NK-92 (cell line): ENCODE measurements at regions not wholly inside any gene's neighbourhood (a gene's known extent, or its start where the extent isn't known, plus 50 kb on each side); places are given as distances from the start of the nearest gene placed in this dataset.

Experiments
- DNase-seq: peaks from one replicate; lab custom pipeline; 2025; ENCODE audit not compliant: unreplicated experiment; lab: John Stamatoyannopoulos, UW

DNA sequence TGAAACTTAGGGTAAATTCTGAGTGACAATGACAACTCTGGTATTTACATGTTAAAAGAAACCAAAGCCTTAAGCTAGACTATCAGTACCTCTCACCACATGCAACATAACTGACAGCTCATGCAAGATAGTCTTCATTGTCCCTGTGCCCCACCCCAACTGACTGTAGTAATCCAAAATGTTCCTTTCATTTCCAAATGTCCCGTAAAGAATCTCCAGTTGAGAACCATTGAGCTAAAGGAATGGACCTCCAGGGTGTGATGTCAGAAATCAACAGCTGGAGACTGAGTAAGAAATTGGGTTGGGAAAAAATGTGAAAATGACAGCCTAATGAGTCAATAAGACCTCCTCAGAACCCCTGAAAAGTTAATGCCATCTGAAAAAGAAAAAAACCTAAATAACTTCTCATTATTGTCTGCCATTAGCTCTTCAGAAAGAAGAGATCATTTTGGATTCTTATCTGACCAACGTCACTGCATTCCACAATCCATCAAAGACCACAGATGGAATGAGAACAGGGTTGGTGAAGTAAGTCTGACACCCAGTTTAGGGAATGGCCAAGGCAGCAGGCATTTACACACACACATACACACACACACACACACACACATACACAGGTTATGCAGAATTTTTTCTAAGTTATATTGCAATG lies 51.7 kb upstream of the ACVR2A start:
- DNase-seq, result no peak

DNA sequence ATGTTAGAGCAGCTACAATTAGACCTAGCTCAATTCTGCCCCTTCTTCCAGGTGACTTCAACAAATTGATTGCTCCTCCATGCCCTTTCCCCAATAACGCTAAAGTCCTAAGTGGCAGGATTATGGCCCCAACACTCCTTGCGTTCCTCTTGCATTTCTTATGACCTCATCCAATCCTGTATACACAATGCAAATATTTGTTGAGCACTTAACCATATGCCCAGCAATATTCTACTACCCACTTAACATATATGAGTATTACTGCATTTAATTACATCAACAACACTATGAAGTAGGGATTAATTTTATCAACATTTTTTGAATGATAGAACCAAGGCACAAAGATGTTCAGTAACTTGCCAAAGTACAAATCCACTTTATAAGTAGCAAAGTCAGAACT lies 54.2 kb upstream of the ACVR2A start:
- no peak for DNase-seq

DNA sequence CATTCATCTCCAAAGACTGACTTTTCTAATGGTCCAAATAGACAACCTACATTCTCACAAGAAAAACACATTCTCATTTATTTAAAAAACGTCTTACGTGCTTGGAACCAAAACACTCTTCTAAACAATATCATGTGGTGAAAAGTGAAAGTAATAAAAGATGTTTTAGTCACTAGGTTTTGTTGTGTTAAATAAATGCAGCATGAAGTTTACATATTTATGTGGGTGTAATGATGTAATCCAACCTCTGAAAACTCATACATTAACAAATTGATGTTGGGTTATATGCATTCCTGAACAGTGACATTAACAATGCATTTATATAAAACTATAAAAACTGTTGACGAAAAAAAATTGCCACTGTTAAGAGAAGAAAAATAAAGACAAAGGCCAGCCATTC lies 55.1 kb upstream of the ACVR2A start:
- no peak for DNase-seq

DNA sequence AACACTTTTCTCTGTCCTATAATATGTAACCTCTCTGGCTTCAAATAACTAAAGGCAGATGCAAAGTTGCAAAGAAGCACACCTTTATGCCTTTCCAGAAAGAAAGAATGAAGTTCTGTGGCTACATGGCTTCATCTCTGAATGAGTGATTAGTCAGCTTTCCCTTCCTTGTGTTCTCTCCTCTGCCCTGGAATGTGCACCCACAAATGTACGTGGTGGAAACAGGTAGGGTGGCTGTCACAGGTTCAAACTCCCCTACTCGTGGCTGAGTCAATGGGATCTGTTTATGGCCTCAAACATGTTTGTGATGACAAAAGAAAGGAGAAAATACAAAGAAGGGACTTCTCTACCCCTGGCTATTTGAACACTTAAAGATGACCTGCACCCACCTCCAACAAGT lies 55.5 kb upstream of the ACVR2A start:
- no peak for DNase-seq

DNA sequence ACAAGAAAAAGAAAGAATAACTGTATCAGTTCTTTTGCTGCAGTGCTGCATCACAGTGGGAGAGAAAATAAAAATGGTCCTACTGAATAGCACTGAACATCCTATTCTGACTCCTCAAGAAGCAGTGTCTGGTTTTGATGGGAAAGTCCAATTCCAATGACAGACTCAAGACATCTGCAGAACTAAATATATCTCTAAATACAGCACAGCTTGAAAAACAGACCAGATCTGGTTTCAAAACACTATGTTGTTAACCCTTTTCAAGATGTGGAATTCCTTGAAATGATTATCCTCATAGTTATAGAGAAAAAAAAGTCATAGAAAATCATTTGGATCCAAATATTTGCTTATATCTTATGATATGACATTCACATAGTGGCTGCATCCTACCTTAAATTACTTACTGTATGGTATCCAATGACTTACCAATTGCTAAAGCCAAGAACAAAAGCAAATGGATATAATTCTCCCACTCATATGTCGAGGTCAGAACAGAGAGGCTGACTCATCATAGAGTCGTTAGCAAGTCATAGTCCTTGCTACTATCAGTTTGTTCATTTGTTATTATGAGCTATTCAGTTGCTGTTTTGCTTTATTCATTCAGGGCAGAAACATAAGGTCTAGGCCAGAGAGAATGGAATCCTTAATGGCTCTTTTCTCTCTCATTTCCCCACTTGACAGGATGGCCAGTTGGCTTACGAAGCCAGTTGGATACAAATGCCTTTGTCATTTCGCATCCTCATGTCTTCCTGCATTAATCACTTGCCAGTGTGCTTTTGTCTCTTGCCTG lies 62.5 kb upstream of the ACVR2A start:
- DNase-seq, result no peak

DNA sequence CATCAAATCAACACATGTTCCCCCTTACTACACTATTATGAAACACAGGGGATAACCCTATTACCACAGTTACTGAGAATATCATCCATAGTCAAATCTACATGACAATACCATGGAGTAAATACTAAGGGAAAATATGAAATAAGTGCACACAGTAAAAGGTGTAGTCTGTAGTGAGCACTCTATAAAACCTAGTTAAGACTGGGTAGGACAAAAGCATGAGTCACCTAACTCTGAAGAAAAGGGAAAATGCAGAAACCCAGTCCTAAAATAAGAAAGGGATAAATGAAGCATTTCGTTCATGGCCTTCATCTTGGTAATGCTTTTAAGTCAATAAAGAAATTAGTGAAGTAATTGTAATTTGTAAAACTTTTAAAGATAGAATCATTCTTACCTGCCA lies 65.4 kb upstream of the ACVR2A start:
- DNase-seq, result no peak

DNA sequence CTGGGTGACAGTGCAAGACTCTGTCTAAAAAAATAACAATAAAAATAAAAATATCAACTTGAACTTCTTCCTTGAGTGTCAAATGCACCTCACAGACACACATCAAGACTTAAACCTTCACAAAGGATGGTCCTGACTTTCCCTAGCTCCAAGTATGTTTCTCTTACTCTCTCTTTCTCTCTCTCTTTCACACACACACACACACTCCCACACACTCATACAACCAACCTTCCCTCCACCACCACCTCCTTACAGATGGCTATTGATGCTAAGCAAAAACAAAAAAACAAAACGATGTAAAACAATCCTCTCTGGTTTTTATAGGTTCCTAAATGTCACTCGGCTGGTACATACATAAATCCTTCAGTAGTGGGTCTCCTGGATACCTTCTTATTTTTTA lies 67.4 kb upstream of the ACVR2A start:
- DNase-seq, result no peak

DNA sequence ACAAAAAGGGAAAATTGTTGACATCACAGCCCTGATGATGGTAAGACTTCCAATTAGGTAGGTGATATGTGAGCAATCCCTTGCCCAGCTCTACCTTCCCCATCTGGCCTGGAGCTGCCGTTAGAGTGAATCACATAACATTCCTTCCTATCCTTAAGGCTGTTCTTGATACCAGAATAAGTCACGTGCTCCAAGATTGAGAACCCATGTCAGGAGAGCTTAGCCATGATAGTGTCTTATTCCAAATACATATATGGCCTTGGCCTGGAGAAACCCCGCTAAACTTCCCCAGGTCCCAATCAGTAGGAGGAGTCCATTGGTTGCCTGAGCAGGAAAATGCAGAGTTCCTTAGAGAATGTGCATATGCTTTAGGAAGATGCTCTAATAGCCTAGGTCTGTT lies 70.0 kb upstream of the ACVR2A start:
- DNase-seq, result no peak

DNA sequence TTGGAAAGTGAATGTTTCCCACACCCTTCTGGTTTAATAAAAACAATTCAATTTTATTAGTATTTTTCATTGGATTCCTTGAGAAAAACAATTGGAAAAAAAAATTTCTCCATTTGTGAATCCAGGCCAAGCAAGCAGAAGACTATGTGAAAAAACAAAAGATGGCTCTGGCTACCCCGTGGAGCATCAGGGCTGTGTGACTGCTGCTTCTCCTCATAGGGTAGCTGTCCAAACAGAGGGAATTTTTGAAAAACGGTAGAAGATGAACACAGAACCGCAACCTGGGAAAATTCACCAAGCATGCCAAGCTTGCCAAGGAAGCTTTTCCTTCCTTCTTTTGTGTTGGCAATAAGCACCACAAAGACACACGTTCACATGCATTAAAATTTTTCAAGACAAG lies 71.3 kb upstream of the ACVR2A start:
- DNase-seq, result no peak

DNA sequence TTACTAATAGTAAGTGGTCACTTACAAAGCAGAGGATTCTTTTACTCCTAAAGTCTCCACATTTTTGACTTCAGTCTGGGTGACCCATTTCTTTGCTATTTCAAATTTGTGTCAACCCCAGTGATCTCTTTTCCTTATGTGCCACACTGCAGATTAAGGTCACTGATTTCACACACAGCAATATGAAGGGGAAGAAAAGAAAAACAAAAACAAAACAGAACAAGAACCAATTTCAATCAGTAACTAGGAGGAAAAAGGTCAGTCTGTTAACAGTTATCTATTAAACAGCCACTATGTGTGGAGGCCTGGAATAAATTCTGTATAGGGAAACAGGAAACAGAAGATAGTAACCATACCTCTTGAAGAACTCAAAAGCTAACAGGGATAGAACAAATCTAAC lies 72.0 kb upstream of the ACVR2A start:
- no peak for DNase-seq

DNA sequence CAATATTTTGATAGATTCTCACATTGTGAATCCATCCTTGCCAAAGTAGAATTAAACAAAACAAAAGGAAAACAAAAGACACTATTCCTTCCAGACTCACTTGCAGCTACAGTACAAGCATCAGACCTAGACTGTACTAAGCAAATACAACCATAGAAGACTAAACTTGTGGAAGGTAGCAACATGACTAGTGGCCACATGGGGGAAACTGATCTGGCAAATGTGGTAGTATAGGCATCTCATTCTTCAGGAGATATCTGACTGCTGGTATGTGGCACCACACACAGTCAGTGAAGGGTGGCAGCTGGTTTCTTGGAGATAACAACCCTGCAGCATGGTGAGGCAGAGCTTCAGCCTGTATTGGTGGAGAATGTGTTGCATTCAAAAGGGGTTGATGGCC lies 81.0 kb upstream of the ACVR2A start:
- DNase-seq, result no peak

DNA sequence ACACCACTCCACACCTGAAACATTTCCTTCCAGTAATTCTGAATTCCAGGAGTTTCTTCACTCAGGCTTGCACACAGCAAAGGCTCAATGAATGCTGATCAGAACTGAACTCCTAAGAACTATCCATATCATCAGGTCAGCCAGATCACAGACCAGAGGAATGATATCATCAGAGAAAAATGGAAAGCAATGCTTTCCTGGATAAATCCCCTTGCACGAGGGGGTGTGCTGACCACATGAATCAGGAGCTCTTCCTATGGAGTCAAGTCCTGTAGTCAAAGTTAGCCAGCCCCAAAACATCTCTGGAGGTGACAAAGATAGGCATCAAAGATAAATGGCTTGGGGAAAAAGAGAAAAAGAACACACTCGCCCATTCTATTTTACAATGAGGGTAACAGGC lies 83.8 kb upstream of the ACVR2A start:
- no peak for DNase-seq

DNA sequence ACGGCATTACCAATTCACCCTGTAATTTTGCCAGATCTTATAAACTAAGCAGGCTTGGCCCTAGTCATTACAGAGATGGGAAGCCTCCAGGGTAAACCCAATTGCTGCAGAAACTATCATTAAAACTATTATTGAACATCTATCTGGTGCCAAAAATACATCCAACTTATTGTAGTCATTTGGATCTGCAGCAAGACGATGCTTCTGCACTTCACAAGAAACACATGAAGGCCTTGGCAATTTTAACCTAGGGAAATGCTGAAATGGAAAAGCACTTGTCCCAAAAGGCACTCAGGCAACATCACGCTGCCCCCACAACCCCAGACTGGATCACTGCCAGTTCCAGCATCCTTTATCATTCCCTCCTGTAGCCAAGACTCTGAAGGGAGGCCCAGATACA lies 85.3 kb upstream of the ACVR2A start:
- DNase-seq, result no peak

DNA sequence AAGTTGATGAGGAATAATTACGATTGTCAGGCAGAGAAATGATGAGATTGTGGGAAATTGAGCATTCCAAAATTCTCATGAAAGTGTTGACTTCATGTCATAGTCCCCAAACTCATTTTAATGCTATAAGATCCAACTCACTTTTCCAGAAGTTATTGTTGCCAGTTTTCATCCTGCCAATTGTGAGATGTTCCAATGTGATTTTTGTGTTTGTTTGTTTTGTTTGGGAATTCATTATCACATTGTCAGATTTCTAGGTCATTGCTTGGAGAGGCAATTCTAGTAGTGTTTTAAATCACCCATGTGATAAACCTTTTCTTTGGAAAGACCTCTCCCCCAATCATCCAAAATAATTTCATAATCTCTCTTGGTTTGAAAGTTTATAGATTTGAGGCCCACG lies 86.0 kb upstream of the ACVR2A start:
- DNase-seq, result no peak

DNA sequence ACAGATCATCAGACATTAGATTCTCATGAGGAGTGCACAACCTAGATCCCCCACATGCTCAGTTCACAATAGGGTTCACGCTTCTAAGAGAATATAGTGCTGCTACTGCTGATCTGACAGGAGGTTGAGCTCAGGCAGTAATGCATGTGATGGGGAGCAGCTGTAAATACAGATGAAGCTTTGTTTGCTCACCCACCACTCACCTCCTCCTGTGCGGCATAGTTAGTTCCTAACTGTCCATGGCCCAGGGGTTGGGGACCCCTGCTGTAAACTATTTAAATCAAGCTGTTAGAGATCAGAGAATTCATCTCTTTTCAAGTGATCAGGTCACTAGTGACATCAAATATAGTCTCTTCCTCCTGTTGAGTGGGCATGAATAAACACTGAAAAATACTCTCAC lies 88.8 kb upstream of the ACVR2A start:
- no peak for DNase-seq

DNA sequence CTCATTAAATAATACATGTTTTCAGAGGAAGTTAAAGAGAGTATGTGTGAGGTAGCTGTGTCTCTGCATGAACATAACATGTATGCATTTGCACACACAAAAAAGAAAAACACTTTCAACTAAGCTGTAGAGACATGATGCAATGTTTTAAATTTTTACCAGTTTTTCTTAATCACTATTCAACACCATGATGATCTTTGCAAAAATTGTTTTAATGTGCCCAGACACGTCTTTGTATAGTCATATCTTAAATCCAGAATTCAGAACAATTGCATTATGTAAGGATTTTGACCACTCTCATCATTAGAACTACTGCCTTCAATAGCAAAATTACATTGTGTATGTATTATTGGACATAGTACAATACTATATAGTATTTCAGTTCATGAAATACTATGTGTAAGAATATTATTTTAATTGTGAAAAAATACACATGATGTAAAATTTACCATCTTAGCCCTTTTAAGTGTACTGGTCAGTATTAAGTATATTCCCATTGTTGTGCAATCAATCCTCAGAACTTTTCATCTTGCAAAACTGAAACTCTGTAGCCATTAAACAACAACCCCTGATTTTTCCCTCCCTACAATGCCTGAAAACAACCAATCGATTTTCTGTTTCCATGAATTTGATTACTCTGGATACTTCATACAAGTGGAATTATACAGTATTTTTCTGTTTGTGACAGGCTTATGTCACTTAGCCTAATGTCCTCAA lies 104.5 kb upstream of the ACVR2A start:
- DNase-seq, result no peak

DNA sequence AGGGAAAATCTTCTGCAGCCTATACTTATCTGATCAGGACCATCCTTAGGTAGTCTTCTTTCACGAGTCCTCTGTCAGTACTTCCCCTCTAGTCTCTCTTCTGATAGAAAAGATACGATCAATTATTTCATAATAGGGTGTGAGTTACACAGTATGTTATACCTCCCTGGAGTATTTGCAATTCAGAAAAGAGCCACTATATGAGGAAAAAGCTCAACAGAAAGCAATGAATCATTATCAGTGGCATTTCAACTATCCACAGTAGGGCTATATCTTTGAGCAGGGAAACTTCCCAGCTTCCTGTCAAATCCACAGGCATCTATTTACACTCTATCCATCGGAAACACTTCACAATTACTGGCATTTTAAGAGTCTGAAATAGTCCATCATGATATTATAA lies 105.3 kb upstream of the ACVR2A start:
- no peak for DNase-seq

DNA sequence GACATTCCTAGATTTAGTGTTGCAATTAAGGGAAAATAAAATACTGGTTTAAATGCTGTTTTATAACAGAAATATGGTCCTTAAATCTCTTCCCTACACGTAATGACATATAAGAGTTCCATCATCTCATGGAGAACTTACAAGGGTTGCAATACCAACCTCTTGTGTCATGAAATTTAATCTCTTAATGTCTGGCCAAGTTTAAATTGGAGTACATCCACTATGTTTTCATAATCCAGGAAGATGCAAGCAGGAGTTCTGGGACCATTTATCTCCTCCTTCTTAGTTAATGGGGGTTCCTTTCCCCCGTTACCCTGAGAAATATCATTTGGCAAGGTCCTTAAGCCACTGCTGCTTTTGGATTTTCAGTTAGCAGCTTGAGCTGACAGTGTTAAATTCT lies 126.0 kb upstream of the ACVR2A start:
- DNase-seq, result no peak

DNA sequence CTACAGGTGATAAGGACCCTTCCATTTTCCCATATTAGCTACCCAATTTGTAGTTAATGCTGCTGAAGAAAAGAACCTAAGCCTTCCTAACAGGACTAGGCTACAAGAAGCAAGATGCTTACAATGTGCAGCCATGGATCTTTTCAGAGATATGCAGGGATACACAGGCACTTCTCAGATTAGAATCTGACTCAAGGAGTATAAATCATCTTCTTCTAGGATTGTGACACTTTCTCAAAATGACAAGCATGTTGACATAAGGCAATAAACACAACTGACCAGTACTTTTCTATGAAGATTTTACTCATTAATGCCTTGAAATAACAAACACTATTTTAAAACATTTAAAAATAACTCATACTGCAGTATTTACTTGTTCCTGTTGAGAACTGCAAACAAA lies 127.9 kb upstream of the ACVR2A start:
- no peak for DNase-seq

DNA sequence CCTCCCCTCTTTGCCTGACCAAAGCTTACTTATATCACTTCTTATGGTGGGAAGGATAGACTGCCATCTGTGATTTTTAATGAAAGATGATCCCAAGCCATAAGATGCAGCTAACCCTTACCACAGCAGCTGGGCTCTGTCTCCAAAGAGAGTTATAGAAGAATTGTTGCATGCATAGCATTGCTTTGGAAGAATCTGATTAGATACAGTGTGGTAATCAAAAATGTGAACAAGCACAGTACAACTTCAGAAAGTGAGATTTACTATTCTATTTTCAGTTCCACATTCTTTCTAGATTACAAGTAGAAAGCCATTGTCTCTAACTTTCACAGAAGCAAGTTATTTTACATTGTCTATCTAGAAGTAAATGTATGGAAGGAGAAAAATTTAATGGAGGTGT lies 129.0 kb upstream of the ACVR2A start:
- DNase-seq, result no peak

DNA sequence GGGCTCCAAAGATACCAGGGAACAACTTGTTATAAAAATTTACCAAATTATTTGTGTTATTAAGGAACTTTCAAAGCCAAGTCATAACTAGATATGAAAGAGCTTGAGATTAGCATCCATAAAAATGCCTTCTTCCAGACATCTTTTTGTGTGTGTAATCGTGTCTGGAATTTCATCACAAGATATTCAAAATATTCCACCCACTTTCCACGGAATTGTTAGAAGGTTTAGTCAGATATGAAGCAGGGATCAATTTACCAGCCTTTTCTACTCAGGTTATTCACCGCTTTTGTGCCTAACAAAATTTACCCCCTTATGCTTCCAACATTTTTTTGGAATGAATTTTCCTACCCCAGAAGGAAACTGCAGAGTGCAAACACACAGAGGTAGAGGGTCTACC lies 130.2 kb upstream of the ACVR2A start:
- no peak for DNase-seq

DNA sequence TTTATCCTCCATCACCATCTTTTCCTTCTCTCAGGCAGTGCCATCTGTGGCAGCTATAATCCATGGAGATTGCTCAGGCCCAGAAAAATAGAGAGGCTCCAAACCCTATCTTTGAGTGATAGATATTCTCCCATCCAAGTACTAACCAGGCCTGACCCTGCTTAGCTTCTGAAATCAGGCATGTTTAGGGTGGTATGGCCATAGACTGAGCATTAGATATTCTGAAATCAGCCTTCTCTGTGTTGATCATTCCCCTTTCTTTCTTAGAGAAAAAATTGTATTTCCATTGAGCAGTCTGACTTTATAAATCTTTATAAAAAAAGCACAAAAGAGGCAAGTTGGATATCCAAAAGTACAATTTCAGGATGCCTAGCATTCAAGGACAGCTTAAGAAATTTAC lies 131.5 kb upstream of the ACVR2A start:
- DNase-seq, result no peak
